SKM-1 treated with dmso at 0.1 percent for 144 hours (cell line): ENCODE measurements at regions not wholly inside any gene's neighbourhood (a gene's known extent, or its start where the extent isn't known, plus 50 kb on each side); places are given as distances from the start of the nearest gene placed in this dataset.
"Not testable (repeated sequence)": the region's sequence is repeated elsewhere in the genome, so short reads cannot be mapped to it uniquely, and the experiment has no call there.

Source experiments
- DNase-seq: peaks from one replicate; lab custom pipeline; 2025; ENCODE audit not compliant: unreplicated experiment; lab: John Stamatoyannopoulos, UW

DNA sequence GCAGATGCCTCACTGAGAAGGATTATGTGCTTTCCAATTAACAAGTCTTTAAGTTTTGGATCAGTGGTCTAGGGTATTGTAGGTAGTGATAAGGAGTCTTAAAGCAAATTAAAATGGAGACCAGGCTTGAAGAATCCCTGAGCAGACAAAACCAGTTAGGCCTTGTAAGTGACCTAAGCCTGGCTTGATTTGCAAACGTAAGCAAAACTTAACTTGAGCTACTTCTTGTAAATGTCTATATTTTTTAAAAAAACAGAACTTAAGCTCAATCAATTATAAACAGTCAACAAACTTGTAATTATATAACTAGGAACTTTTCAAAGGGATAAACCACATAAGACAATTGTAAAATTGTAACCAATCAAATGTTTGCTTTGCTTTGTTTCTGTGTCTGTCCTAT is 72.7 kb upstream of the NALF2 start:
- DNase-seq = no peak

DNA sequence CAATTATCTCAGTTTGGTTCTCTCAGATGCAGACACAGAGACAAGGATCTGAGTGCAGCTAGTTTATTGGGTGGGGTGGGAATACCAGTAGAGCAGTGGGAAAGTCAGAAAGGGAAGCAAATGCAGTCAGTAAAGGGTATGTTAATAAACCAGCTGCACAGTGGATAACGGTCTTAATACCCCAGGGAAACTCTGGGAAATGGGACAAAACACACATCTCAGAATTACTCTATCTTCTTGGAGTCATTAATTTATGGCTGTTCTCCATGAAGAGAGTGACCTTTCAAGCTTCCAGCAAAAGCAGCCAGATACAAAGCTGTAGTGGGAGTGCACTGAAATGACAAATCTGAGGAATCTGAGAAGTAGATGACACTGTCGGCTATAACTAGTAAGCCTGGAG is 73.3 kb upstream of the NALF2 start:
- no peak for DNase-seq

DNA sequence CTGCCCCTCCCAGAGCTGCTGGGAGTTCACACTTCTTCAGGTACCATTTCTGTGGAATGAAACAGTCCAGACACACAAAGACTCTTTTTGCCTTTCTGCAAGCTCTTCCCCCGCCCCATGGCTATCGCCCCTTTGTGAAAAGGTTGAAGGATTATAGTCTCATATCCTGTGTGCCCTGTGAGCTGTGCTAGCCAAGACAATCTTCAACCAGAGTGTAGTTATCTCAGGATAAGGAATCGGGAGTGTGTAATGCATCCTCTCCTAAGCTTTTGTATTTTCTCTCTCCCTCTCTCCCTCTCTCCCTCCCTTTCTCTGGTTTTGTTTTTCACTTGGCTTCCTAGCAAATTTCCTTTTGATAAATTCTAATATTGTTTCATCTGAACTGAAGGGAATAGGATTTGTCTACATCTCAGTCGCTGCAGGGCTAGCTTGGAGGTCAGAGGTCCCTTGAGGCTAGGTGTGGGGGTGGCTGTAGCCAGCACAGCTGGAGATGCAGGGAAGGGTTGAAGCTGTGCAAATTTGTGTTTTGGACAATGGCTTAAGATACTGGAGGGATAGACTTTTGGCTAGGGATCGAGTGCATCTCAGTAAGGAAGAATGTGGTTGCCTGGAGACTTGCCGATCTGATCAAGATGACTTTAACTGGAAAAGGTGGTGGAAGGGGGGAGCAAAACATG is 74.6 kb upstream of the NALF2 start:
- DNase-seq = no peak

DNA sequence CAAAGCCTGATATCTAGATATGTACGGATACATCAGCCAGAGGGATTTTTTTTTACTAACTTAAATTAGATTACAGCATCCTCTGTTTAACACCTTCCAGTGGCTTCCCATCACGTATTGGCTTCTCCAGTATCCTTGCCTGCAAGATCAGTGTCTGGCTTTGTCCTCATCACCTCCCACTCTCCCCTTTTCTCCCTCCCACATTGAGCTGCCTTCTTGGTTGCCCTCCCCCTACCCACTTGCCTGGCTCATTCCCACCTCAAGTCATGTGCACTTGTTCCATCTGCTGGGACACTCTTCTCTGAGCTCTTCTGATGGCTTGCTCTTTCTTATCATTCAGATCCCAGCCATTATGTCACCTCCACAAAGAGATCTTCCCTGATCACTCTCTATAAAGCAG is 75.9 kb upstream of the NALF2 start:
- no peak for DNase-seq

DNA sequence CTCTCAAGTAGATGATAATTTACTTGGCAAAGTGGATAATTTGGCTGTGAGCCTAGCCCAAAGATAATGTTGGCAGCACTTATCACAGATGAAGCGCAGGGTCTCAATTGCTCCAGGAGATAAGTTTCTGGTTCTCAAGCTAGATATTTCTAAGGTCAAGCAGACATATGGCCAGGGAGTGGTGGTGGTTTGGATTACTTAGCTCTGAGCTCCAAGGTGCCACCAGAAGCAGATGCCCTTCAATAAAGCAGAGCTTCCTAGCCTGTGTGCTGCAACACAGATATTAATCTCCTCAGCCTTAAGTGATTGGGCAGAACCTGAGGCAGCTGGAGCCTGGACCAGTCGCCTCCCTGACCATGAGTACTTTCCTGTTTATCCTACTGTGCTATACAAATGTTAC is 79.2 kb upstream of the NALF2 start:
- no peak for DNase-seq

DNA sequence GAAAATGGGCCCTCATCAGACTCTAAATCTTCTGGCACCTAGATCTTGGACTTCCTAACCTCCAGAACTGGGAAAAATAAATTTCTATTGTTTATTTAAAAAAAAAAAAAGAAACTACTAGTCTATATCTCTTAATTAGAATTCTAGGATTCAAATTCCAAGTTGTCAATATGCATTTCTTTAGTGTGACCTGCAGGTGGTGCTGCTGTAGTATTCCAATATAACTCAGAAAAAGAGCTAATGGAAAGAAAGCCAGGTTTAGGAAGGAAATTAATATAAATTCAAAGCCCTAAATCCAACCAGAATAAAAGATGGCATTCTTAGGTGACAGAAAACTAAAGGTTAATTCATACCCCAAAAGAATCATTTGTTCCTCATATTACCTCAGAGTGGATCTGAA is 80.0 kb upstream of the NALF2 start:
- DNase-seq = no peak

DNA sequence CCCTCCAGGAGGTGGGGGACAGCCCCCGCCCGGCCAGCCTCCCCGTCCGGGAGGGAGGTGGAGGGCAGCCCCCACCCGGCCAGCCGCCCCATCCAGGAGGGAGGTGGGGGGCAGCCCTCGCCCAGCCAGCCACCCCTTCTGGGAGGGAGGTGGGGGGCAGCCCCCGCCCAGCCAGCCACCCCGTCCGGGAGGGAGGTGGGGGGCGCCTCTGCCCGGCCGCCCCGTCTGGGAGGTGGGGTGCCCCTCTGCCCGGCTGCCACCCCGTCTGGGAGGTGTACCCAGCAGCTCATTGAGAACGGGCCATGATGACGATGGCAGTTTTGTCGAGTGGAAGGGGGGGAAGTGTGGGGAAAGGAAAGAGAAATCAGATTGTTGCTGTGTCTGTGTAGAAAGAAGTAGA is 81.9 kb upstream of the NALF2 start:
- DNase-seq = not testable (repeated sequence)

DNA sequence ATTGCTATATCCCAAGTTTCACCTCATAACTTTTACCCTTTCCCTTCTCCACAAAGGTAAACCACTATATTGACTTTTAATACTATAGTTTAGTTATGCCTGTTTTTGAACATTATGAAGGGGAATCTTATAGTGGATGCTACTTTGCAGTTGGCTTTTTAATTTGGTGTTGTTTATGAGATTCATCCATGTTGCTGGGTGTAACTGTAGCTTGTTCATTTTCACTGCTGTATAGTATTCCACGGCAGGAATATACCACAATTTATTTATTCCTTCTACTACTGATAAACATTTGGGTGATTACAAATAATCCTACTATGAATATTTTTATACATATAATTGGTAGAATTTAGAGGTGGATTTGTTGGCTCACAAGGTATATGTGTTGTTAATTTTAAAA is 88.4 kb upstream of the NALF2 start:
- no peak for DNase-seq

DNA sequence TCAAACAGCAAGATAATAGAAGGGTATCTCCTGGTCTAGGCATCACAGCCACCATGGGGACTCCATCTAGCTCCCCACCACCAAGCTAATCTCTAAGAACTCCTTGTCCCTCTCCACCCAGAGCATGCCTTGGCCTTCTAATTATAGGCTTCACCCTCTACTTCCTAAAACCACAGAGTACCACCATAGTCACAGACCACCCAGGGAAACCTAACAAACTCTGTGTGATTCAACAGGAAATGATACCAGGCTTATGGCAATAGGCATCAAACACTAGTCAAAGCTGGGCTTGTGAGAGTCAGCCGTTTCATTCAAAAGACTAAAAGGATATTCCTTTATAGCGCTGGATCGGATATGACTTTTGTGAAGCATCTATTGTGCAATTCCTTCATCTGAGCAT is 91.5 kb upstream of the NALF2 start:
- no peak for DNase-seq

DNA sequence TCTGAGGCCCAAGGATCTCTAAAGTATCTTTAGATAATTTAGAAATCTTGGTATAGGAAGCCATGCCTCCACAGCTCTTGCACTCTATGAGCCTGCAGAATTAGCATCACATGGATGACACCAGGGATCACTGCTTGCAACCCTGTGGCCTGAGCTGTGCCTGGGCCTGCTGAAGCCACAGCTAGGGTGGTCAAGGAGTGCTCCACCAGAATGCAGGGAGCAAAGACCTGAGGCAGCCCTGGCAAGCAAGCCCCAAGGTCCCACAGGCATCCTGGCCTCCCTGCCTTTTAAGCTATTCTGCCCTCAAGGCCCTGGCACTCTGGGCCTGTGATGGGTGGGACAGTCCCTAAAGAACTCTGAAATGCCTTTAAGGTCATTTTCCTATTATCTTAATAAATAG is 105.2 kb upstream of the NALF2 start:
- no peak for DNase-seq

DNA sequence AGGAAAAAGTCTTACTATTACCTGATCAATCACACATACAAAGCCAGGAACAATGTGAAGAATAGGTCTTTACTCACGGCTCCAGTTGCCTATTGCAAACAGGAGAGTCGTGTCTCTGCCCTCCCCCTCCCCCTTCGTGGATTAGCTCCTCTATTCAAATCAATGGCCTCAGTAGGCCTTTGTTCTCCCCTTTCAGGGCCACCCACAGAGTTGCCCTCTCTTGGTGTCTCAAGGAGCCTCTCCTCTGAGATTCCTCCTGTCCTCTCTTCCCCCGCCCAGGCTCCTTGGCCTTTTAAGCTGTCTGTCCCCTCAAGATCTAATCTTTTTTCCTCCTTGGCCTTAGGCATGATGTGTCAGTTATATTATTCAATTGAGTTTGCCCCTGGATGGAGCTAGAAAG is 107.2 kb upstream of the NALF2 start:
- no peak for DNase-seq

DNA sequence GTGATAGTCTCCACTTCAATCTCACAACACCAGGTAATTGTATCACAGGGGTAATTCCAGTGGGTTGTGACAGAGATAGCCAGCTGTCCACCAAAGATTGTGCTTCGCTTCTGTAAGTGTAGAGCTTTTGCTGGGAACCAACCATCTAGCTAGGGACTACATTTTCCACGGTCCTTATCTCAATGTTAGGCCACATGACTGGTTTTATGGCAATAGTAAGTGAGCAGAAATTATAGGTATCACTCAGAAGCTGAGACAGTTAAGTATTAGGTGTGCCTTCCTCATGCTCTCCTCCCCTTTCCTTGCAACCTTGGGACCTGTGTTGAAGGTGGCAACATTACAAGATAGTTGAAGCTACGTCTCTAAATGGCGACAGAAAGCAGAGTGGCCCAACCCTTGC is 108.8 kb upstream of the NALF2 start:
- DNase-seq = no peak

DNA sequence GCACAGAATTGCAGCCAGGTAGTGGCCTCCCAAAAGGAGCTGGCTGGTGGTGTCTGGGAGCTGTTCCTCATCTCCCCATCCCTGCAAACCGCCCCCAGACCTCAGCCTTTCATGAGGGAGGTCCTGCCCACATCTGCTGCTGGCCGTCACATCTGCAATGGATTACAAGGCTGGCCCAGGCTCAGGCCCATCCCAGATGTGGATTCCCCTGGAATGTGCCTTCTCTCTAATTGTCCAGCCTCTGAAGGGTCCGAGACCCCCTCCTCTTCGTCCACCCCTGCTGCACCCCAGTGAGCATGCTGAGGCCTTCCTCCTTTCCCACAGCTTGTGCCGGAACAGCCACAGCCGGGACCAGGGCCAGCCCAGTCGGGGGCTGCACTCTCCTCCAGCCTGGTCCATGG is 115.0 kb upstream of the NALF2 start:
- DNase-seq = no peak

DNA sequence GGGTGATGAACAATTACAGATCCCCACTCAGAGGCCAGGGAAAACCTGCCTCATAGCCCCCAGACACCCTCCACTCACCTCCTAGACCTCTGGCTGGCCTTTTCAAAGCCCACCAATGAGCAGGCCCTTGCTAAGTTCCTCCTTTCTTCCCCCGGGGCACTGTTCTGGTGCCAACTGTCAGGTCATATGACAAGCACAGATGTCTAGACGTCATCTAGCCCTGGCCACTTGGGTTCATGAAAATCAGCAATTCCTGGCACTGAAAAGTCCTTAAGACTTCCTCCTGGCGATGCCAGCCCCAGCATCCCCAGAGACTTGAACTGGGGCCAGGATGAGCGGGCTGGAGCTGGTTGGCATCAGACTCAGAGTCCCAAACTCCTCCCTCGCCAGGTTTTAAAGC is 115.6 kb upstream of the NALF2 start:
- DNase-seq = no peak

DNA sequence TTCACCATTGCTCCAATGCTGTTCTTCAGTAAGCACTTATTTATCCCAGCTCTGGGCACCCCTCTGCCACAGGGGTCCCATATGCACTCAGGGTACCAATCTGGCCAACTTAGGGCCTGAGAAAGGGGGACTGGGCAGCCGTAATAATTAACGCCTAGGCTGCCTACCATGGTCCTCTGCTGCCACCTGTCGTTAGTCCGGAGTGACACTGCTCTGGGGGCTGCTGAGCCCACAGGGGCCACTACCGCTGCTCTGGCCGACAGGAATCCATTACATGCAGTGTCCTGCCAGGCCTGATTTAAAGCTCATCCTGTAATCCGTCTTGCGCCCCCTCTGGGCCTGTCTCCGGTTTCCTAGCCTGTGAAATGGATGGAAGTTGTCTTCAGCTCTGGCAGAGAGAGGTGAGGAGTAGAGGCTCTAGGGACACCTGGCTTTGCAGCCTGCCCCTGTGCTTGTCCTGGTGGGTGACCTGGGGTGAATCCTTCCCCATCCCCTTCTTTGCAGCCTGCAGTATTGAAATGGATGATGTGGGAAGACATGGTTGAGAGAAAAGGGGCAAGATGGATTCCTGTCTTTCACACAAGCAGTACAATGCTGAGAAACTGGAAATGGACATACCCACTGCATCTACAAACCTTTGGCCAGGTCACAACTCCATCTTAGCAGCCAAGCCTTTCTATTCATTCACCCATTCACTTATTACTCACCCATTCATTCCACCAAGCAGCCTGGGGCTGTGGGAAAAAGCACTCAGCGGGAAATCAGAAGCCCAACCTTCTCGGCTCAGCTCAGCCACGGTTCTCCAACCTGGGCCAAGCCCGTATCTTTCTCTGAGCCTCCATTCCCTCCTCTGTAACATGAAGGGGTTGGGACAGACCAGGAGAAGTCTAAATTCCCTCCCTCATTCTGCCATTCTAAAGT is 116.3 kb upstream of the NALF2 start:
- peak; percentile 24 for DNase-seq

DNA sequence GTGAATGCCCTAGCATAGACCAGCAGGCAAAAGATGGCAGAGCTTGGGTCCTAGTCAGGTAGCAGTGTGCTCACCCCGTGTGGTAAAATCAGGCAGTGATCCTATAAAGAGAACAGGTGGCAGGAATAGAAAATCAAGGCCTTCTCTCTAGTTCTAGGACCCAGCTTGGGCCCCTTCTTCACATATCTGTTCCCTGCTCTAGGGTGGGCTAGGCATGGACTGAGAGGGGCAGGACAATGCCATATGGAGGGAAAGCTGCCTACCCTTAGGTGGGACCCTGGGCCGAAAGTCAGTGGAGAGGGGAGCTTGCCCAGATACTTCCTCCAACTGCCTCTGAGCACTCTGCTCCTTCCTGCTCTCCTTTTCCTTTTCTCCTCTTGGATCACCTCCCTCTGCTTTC is 117.4 kb upstream of the NALF2 start:
- no peak for DNase-seq

DNA sequence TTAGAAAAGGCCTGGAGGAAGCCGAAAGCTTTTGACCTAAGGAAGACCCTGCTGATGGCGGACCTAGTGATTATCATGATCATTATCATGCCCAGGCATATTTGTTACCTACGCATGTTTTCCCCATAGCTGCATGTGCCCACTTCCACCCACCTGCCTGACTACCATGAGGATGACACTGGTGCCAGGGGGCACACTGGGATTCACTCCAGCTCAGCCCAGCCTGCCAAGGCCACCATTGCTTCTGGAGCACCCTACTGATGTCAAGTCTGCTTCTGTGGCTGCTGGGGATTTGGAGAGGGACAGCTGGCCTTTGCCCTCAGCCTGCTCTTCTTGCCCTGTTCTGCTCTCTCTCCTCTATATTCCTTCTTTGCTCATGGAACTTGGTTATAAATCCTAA is 124.7 kb upstream of the NALF2 start:
- DNase-seq = no peak

DNA sequence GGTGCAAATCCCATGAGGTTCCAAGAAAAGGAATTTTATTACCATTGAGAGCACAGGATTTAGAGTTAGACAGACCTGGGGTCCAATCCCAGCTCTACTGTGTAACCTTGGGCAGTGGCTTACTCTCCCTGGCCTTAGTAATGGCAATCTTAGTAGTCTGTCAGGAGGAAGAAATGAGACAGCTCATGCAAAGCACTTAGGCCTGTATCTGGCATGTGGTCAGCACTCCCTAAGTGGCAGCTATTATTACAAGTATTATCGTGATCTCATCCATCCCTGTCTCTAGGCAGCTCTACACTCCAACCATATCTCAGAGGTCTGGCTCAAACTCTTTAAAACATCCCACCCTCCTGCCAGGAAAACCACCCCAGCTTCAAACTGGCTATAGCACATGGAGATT is 129.6 kb upstream of the NALF2 start:
- no peak for DNase-seq

DNA sequence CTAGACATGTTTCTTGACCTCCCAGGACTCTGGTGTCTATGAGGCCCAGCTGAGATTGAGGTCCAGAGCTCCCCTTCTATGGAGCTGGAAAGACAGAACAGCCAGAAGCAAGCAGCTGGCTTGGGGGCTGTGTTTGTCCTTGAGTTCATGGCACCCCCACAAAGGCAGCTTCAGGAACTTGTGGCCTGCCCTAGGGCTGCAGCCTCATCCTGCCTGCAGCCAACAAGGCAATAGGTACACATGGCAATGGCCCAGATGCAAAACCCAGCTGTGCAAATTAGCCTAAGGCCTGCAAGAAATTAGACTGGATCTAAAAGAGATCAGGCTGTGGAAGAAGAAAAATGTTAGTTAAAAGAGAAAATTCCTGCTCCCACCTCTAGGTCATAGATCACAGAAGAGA is 131.7 kb upstream of the NALF2 start:
- no peak for DNase-seq

DNA sequence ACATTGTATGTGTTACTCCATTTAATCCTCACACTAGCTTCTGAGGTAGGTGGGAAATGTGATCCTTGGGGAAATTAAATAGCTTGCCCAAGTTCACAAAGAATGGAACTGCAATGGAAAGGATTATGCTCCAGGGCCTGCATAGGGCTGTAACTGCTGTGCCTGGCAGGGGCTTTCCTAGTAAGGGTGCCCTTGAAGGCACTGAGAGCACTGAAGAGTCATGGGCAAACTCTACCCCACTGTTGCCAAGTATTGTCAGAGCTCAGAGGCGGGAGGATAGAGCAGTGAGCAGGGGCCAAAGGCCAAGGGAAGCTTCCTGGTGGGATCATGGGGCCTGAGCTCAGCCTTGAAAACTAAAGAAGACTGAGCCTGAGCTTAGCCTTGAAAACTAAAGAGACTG is 133.0 kb upstream of the NALF2 start:
- no peak for DNase-seq

DNA sequence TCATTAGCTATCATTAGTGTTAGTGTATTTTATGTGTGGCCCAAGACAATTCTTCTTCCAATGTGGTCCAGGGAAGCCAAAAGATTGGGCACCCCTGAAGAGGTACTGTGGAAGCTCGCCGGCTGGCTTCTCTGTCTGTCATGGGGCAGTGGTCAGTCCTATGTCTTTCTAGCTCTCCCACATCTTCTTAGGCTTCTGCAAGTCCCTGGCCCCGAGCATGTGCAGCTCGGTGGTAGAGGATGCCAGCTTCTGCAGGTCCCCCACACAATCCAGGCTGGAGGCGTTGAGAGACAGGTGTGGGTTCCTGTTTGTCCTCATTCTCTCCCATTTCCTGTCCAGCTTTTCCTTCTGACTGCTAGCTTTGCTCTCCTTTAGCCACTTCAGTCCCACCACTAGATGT is 134.1 kb upstream of the NALF2 start:
- no peak for DNase-seq

DNA sequence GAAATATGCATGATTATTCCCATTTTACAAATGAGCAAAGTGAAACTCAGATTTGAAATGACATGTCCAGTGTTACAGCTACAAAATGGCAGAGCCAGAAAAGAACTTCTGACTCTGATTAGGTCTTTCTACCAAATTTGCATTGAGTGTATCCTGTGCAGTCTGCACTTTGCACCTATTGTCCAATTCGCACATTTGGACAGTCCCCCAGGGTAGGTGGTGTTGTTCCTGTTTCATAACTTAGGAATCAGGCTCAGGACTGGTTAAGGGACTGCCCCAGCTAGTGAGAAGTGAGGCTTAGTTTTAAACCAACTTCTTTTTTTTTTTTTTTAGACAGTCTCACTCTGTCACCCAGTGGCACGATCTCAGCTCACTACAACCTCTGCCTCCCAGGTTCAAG is 137.9 kb upstream of the NALF2 start:
- no peak for DNase-seq

DNA sequence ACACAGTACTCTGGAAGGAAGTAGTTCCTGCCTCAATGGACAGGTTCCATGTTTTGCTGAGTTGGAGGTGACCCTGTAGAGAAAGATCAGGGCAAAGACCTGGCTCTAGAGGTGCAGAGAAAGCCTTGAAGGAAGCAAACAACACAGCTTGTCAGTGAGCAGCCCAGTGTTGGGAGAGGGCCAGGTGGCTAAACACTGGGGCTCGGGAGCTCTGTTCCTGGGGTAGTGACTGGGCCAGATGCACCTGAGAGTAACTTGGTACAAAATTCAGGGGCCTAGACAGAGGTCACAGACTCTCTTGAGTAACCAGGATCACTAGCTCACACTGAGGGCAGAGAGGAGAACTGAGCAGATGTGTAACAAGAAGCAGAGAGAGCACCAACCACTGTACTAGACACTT is 138.4 kb upstream of the NALF2 start:
- no peak for DNase-seq
